Suppressor macrophage (primary cell): ENCODE measurements at regions not wholly inside any gene's neighbourhood (a gene's known extent, or its start where the extent isn't known, plus 50 kb on each side); places are given as distances from the start of the nearest gene placed in this dataset.

Source experiments
- DNase-seq, 4 experiments: peaks; one replicate each; pipeline ENCODE4 v3.0.0-alpha.2; 2020 to 2022

- peak in 1 of 4 experiments; percentile 30 for DNase-seq
Measured at GRCh38 chr5:74221413-74221812, 419.1 kb downstream of the ENC1 start.

GRCh38 chr5:74216012-74216411 lies 424.5 kb downstream of the ENC1 start:
- DNase-seq, result no peak

- peak in 3 of 4 experiments; percentile 38 to 57 (median 49) for DNase-seq
Measured at GRCh38 chr5:74212336-74212735, 428.2 kb downstream of the ENC1 start.

GRCh38 chr5:74209571-74209970 lies 431.0 kb downstream of the ENC1 start:
- DNase-seq, result no peak

GRCh38 chr5:74206579-74207550 lies 433.7 kb downstream of the ENC1 start:
- DNase-seq, result no peak

- DNase-seq, result no peak
Measured at GRCh38 chr5:74205767-74206578, 434.6 kb downstream of the ENC1 start.

- peak in 3 of 4 experiments; percentile 28 to 33 (median 28) for DNase-seq
Measured at GRCh38 chr5:74201334-74202081, 439.0 kb downstream of the ENC1 start.

GRCh38 chr5:74200560-74200959 lies 440.0 kb downstream of the ENC1 start:
- DNase-seq, result no peak

GRCh38 chr5:74199436-74200210 lies 440.9 kb downstream of the ENC1 start:
- no peak for DNase-seq

GRCh38 chr5:74199005-74199404 lies 441.5 kb downstream of the ENC1 start:
- DNase-seq, result peak in 1 of 4 experiments; percentile 15

- no peak for DNase-seq
Measured at GRCh38 chr5:74198156-74198555, 442.4 kb downstream of the ENC1 start.

- DNase-seq, result peak; percentile 34 to 61 (median 49)
Measured at GRCh38 chr5:74196233-74196632, 444.3 kb downstream of the ENC1 start.

- no peak for DNase-seq
Measured at GRCh38 chr5:74194196-74194595, 446.3 kb downstream of the ENC1 start.

- DNase-seq, result no peak
Measured at GRCh38 chr5:74192606-74193299, 447.8 kb downstream of the ENC1 start.

GRCh38 chr5:74188351-74189105 lies 452.0 kb downstream of the ENC1 start:
- DNase-seq, result no peak

- DNase-seq, result peak in 2 of 4 experiments; percentile 10 to 16
Measured at GRCh38 chr5:74187757-74188156, 452.8 kb downstream of the ENC1 start.

GRCh38 chr5:74186356-74187315 lies 453.9 kb downstream of the ENC1 start:
- DNase-seq, result no peak

GRCh38 chr5:74185599-74185998 lies 454.9 kb downstream of the ENC1 start:
- DNase-seq, result no peak

- no peak for DNase-seq
Measured at GRCh38 chr5:74184649-74185048, 455.9 kb downstream of the ENC1 start.
